ENCODE measurements at regions not wholly inside any gene's neighbourhood (a gene's known extent, or its start where the extent isn't known, plus 50 kb on each side); places are given as distances from the start of the nearest gene placed in this dataset.

- TF ChIP-seq ZBTB40 (IDR thresholded peaks at IDR 0.05; ENCODE audit: borderline replicate concordance) = no peak
- TF ChIP-seq MAX (IDR thresholded peaks at IDR 0.05; ENCODE audit: low read depth, low read length) = no peak
- no peak for TF ChIP-seq POLR2AphosphoS2 (IDR thresholded peaks at IDR 0.05; ENCODE audit: low read depth, low read length)
- TF ChIP-seq ZNF384 (IDR thresholded peaks at IDR 0.05; ENCODE audit: borderline replicate concordance, low read depth, low read length) = no peak
- TF ChIP-seq ZBTB11 (CRISPR knock-in tag; IDR thresholded peaks at IDR 0.05) = no peak
- TF ChIP-seq ZBED1 (IDR thresholded peaks at IDR 0.05; ENCODE audit: borderline replicate concordance) = no peak
- no peak for TF ChIP-seq MEF2A (IDR thresholded peaks at IDR 0.05; ENCODE audit: insufficient read depth, low read depth, low read length)
- TF ChIP-seq FOXK2 (IDR thresholded peaks at IDR 0.05) = no peak
- no peak for TF ChIP-seq IRF3 (IDR thresholded peaks at IDR 0.05)
- no peak for TF ChIP-seq CBX5 (IDR thresholded peaks at IDR 0.05; ENCODE audit: low read depth)
- TF ChIP-seq USF2 (IDR thresholded peaks at IDR 0.05; ENCODE audit: borderline replicate concordance, low read depth, low read length) = no peak
- TF ChIP-seq HSF1 (IDR thresholded peaks at IDR 0.05; ENCODE audit: low read depth, low read length) = no peak
- no peak for TF ChIP-seq EZH2 (IDR thresholded peaks at IDR 0.05; ENCODE audit: borderline replicate concordance, control insufficient read depth, low read depth, low read length)
Measured at GRCh38 chr18:41763361-41763760, 191.7 kb upstream of the PIK3C3 start (continued).

All from GM12878 (cell line).